RKO (cell line): ENCODE measurements at regions not wholly inside any gene's neighbourhood (a gene's known extent, or its start where the extent isn't known, plus 50 kb on each side); places are given as distances from the start of the nearest gene placed in this dataset.
"Not testable (repeated sequence)": the region's sequence is repeated elsewhere in the genome, so short reads cannot be mapped to it uniquely, and the experiment has no call there.

Source experiments
- DNase-seq: peaks from one replicate; pipeline ENCODE4 v3.0.0-alpha.2; 2016; ENCODE audit warnings: low spot score

DNA sequence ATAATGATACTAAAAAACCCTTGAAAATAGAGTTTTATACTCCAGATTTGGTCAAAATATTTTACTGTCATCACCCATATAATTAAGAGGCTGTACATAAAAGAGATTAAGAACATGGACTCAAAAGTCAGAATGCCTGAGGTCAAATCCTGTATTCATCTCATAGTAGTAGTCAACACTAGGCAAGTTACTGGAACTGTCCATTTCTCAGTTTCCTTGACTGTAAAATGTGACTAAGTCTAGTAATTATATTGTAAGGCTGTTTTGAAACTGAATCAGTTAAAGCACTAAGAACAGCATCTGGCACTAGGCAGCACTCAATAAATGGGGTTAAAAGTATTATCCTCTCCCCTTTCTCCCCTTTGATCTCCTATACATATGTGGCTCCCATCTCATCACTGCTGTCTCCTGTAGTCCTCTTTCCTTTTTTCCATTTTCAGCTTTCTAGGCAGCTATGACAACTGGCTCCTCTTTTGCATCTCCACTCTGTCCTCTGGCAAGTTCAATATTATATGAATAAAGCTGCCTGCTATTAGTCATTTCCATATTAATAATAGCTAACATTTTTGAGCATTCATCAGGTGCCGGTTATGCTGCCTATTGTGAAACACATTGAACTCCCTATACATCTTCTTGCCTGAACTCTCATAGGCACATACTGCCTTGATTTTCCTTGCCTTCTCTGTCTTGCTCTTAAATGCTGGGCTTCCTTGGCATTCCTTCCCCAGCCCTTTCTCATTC lies 185.8 kb upstream of the NREP start:
- DNase-seq = no peak

DNA sequence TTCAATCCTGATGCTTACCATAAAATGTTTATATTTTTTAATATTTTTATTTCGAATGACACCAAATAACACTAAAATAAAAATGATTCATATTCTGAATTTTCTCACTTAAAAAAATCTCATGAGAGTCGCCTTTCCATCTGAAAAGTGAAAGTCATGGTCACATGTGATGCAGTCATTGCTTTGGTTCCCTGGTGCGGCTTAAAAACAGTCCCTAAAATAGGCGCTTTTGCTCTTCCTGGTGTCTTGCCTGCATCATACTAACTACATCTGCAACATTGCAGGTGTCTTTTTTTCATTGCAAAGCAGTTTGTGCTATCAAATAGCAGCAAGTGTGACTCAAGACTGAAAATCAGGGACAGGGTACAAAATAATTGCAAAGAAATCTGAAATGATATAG lies 185.2 kb upstream of the NREP start:
- no peak for DNase-seq

DNA sequence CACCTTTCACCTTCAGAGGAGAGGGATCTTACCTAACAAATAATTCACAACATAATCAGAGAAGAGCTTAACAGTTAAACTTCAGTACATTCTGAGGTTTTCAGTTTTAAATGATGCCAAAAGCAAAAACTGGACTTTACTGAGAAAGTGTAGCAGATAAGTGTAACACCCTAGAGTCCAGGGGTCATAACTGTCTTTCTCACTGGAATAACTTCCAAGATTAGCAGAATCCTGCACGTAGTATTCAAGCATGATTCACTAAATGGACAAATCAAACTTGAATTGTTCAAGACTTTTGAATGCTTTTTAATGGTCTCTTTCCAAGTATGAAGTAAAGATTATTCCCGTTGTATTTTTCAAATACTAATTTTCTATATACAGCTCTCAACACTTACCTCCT lies 180.1 kb upstream of the NREP start:
- no peak for DNase-seq

DNA sequence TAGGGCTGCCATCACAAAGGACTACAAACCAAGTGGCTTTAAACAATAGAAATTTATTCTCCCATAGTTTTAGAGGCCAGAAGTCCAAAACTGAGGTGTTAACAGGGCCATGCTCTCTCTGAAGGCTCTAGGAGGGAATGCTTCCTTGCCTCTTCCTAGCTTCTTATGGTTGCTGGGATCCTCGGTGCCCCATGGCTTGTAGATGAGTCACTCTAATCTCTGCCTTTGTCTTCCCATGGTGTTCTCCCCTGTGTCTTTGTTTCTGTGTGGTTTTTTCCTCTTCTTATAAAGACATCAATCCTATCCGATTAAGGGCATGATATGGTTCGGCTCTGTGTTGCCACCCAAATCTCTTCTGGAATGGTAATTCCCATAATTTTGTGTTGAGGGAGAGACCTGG lies 178.8 kb upstream of the NREP start:
- no peak for DNase-seq

DNA sequence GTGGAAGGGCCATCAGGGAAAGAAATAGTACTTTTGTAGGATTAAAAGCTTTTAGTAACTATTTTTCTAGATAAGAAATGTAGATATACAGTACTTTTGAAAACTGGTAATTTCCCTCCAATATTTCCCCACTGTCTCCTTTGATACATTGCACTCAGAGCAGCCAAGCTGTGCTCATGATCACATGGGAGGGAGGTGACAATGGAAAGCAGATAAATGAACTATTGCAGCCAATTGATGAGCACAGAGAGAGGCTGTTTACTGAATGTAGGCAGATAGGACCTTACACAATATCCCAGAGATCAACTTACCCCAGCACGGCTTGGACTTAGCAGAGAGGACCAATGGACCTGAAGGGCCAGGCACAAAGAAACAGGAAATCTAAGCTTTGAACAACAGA lies 178.0 kb upstream of the NREP start:
- no peak for DNase-seq

DNA sequence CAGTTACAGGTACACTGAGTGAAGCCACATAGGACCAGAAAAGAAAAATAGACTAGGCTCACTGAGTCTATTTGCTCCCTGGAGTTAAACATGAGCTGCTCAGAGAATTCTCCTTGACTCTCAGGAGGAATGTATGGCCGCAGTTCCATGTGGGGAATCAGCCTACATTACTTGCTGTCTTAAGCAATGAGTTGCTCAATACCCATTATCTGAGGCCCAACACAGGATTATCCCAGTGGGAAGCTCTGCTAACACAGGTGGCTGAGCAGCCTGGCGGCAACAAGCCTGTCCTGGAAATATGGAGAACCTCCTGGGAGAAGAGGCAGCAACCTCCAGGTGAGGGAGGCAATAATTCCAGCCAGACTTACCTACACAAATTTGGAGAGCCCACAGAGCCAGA lies 177.5 kb upstream of the NREP start:
- no peak for DNase-seq

DNA sequence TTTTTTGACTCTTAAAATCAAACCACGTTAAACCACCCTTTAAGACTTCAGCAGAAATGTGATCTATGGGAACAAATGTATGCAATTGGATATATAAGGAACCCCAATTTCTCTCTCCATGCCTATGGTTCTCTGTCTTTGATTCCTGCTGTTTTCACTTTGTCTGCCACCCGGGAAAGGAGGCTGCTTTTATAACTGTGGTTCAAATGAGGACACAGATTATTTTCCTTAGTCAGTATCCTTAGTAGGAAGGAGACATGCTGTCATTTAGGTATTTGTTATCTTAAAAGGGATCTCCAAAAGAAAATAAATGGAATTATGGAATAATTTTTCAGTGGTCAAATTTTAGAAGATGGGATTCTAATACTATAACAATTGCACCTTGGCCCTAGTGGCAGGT lies 176.1 kb upstream of the NREP start:
- no peak for DNase-seq

DNA sequence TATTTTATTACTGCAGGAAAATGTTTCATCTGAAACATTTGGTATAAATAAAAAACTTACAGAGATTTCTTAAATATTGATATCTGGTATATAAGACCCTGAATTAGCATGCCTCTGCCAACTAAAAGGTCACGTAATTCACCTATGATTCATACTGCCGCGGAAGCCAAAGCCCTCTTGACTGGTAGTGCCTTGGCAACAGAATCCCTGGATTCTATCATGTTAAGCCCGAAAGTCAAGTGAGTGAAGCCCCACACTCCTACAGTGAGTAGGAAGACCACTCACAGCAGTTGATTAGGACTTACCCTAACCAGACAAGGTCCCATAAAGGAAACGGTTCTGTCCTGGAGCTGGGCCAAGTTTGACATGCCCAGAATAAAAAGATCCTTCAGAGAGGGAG lies 175.6 kb upstream of the NREP start:
- DNase-seq = no peak

DNA sequence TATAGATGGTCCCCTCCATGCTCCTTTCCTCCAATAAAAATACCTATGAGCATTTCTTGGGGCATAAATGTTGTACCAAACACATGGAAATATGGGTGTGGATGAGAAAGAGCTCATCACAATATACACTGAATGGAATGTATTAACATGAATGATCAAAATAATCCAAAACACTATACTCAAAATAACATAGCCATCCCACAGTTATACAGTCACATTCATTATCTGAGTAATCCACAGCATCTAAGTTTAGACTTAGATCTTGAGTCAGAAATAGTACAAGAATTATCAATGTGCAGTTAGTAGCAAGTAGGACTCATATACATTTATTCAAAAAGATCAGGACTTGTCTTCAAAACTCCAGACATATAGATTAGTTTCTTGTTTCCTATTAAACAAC lies 175.2 kb upstream of the NREP start:
- no peak for DNase-seq

DNA sequence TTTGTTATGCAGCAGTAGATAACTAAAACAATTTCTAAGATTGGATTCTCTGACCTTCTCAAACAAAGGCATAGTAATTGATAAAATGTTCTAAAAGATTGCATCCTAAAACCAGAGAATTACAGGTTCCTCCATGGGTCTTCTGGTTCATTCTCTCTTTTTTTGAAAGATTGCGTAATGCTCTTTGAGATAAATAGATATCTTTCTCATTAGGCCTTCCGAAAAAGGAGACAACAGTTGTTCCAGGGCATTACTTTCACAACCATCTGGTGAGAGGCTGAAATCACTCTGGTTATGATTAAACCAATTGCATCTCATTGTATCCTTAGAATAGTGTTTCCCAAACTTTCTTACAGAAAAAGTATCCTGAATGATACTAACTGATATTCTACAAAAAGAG lies 174.7 kb upstream of the NREP start:
- no peak for DNase-seq

DNA sequence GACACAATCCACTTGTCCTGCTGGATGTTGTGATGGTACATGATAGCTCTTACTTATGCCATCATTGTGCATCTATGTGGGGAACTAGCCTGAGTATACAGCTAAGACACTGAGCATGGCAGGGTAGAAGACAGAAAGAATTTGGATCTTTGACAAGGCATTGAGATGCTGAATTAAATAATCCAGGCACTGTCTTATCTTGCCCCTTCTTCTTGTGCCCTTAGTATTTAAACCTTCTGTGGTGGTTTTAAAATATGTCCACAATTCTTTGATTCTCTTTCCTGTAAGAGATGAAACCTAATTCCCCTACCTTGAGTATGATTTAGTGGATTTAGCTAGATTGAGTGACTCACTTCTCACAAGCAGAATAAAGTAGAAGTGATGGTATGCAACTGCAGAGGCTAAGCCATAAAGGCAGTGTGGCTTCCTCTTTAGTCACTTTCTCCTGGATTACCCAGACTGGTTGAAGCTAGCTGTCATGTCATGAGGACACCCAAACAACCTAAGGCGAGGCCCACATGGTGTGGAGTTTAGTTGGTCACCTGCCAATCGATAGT lies 174.0 kb upstream of the NREP start:
- DNase-seq = peak; percentile 14

DNA sequence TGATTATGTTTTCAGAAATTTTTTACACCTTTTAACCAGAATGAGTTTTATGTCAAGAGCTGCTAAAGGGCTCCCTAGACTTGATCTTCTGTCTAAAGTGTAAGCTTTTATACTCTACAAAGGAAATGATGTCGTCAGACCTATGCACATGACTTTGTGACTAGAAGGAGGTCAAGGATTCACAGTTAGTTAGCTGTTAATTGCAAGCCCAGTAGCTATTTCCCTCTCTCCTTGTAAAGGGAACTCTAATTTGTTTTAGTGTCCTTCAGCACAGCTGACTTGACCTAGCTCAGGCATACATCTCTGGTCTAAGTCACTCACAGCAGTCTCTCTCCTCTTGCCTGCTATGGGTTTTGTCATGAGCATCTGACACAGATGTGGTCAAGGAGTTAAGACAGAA lies 173.5 kb upstream of the NREP start:
- DNase-seq = no peak

DNA sequence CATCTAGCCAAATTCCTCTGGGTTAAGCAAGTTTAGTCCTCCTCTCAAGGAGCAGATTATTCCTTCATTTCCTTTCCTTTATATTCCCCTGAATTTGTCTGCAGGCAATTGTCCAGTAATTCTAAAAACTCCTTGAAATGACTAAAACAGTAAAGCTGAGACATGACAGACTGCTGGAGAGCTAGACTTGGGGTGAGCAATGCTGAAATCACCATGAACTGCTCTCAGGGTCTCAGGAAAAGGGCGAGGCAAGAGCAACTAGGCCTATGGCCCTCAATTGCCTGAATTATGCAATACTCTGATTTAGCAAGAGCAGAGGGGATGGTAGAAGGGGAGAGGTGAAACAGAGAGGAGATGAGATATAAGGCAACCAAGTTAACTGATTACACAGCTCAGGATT lies 172.9 kb upstream of the NREP start:
- DNase-seq = no peak

DNA sequence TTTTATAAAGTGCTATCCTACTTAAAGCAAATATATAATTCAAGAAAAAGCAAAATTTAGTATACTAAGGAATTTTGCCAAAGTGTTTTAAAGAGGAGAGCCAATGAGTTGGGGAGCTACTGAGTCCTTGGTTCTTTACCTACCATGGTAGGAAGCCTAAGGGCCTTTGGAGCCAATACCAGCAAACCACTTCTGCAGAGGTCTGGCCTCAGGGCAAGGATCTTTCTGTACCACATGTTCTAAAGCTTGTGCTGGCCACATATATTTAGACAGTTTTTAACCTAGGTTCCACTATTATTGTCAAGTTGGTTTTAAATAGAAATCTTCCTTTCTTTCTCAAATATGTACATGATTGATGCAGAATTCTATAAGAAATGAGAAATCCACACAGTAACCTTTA lies 172.3 kb upstream of the NREP start:
- DNase-seq = no peak

DNA sequence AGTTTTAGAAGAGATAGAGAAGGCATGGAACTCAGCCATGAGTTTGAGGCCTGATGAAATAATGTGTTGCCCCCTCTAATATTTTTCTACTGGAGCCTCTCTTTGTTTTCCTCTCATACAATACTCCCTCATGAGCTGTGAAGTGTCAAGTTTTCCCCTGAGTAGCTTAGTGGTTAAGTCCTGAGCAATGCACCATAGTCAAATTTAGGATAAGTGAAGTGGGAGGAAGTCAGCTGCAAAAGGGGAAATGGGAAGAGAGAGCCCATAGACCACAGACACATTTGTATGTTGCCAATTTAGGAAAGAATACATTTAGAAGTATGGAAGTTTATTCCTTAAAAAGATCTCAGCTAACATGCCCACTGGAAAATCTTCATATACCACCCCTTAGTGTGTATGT lies 171.5 kb upstream of the NREP start:
- DNase-seq = no peak

DNA sequence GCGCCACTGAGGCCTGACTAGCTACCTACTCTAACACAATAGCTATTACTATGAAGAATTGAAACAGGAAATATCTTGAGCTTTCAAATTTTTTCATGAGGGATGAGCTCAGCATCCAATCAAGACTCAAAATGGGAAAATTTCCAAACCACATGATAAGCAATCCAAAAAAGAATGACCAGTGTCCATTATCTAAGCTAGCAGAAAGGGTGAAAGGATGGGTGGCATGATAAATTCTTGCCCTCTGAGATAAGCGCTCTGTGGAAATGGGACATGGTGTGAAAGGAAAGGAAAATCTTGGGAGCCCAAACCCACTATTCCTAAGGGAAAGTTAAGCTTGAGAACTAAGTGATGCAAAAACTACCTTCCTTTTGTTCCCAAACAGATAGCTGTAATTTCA lies 170.2 kb upstream of the NREP start:
- no peak for DNase-seq

DNA sequence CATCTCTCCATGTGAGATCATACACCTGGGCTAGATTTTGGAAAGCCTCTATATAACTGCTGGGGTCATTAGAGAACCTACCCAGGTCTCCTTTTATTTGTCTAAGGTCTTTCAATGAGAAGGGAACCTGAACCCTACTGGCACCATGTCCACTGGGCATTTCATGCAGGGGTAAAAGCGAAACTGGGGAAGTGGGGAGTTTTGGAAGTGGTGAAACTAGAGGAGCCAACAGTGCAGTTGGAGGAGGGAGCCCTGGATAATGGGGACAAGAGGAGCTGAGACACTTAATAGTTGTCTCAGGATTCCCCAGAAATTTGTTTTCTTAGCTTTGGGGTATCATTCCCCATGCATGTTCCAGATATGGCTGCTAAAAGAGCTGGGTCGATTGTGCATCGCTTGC lies 169.0 kb upstream of the NREP start:
- DNase-seq = no peak

DNA sequence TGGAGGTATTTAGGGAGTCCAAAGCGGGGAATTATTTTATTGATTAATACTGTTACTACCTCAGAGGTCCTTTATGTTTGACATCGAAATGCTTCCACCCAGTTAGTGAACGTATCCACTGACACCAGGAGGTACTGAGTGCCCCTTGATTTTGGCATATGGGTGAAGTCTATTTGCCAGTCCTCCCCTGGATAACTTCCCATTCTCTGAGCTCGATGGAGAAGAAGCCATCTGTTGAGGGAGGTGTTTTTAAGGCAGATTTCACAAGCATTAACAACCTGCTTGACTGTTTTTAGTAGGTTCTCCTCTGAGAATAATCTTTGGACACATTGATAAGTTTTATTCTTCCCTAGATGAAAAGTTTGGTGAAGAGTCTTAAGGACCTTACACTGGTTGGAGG lies 165.3 kb upstream of the NREP start:
- DNase-seq = no peak

DNA sequence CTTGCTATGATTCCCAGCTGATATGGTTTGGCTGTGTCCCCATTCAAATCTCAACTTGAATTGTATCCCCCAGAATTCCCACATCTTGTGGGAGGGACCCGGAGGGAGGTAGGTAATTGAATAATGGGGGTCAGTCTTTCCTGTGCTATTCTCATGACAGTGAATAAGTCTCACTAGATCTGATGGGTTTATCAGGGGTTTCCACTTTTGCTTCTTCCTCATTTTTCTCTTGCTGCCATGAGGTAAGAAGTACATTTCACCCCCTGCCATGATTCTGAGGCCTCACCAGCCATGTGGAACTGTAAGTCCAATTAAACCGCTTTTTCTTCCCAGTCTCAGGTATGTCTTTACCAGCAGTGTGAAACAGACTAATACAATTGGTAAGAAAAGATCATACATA lies 164.7 kb upstream of the NREP start:
- DNase-seq = not testable (repeated sequence)

DNA sequence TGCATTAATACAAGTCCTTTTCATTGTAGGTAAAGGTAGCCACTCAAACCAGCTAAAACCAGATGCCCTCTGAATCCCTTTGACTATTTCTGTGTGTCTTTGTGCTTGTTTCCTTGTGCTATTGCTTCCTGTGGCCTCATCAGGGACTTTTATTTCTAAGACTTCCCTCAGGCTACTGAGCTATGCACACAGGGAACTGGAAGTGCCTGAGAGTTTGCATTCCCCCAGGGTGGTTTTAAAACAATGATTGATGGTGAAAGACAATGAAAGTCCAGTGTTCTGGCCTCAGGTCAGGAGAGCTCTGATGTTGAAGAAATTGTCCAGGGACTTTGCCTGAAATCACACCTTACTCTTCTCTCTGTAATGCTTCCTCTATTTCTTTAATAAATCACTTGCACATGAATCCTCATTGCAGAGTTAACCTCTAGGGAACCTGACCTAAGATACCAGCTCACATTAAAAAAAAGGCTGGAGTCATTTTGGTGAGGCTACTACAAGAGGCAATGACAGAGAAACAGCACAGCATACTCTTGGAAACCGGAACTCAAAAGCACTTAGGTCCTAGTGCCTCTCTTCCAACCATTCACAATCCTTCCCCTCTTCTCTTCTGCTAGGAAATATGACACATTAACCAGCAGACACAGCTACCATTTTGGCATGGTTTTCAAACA lies 158.1 kb upstream of the NREP start:
- DNase-seq = no peak

DNA sequence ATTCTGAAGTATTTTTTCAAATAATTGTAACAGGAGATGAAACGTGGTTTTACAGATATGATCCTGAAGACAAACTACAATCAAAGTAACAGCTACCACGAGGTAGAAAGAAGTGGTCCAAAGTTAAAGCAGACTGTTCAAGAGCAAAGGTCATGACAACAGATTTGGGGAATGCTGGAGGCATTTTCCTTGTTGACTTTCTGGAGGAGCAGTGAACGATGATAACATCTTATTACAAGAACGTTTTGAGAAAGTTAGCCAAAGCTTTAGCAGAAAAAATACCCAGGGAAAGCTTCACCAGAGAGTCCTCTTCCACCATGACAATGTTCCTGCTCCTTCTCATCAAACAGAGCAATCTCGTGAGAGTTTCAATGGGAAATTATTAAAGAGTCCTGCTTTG lies 145.4 kb upstream of the NREP start:
- DNase-seq = no peak

DNA sequence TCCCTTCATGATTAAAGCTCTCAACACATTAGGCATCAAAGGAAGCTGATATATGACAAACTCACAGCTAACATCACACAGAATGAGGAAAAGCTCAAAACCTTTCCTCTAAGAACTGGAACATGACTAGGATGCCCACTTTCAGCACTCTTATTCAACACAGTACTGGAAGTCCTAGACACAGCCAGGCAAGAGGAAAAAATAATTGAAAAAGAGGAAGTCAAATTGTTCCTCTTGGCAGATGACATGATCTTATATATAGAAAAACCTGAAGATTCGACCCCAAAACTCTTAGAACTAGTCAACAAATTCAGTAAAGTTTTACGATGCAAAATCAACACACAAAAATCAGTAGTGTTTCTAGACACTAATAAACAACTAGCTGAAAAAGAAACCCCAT lies 144.3 kb upstream of the NREP start:
- no peak for DNase-seq

DNA sequence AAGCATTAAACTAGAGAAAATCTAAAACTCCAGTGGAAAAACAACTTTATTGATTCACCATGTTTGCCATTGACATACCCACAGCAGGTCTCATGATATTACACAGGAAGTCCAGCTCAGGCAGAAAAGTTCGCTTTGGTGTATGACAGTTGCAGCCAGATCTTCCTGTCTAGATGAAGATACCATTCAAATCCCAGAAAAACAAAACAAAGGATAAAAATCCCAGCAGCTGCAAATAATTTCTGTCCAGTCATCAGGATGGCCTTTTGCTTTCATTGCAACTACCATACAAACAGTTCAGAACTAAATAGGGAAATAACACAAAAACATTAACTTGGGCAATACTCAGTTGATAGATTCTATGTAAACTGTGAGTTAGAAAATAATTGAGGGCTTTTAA lies 136.0 kb upstream of the NREP start:
- no peak for DNase-seq

DNA sequence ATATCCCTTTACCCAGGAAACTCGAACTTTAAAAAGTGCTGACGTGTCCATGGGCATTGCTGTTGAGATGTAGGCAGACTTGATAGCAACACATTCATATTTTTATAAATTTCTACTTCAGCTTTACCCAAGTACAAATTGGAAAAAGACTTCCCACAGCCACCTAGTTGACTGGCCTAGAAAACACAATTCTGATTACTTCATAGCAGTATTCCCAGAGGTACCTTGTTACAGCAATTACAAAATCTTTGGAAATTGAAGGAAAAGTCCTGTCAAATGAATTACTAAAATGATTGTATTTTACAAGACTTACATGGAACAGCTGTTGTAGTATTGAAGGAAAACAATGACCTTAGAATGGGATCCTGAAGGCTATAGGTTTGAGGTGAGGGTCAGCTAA lies 130.7 kb upstream of the NREP start:
- DNase-seq = no peak
